ENCODE measurements at regions not wholly inside any gene's neighbourhood (a gene's known extent, or its start where the extent isn't known, plus 50 kb on each side); places are given as distances from the start of the nearest gene placed in this dataset.

DNA sequence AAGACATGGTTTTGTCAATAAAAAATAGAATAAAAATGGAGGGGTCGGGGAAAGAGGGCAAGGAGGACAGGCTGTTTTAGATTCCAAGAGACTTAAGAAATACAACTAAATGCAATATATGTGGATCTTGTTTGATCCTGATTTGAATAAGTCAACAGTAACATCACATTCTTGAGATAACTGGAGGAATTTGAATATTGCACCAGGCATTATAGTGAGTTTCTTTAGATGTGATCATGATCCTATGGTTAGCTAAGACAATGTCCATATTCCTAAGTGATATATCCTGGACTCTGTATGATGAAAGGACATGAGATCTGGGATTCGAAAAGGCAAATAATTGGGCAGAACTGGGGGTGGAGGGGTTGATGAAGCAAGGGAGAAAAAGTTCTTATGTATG is 311.8 kb downstream of the PLPP3 start:
- Histone ChIP-seq H4K8ac (ENCODE audit: low read depth, low read length) (no peak overlapping the region), H3K9ac (ENCODE audit: low read length) (no peak overlapping the region), H4K12ac (ENCODE audit: low read depth, low read length) (no peak overlapping the region), H3K4me3 (ENCODE audit: low read depth, low read length) (no peak overlapping the region), H2AFZ (ENCODE audit: insufficient read depth, low read length, poor library complexity) (no peak overlapping the region), H3K36me3 (ENCODE audit: control insufficient read depth in 1 of 2, insufficient read depth in 2 of 2, low read length in 2 of 2) (no peaks in the 10 kb centered on the region), H3K4me1 (ENCODE audit: control insufficient read depth in 1 of 2, insufficient read depth in 2 of 2, low read length in 2 of 2) (no peaks in the 10 kb centered on the region), H3K27ac (ENCODE audit: low read depth, low read length) (no peak overlapping the region), H3K4ac (ENCODE audit: low read depth, low read length) (no peak overlapping the region), H3K23ac (ENCODE audit: low read length) (no peak overlapping the region), H2AK5ac (ENCODE audit: low read length) (no peak overlapping the region), H3K27me3 (ENCODE audit: insufficient read depth, low read length) (no peaks in the 10 kb centered on the region), H2BK120ac (ENCODE audit: insufficient read depth, low read length, poor library complexity) (no peak overlapping the region), H3K4me2 (ENCODE audit: low read length) (no peak overlapping the region), H2BK12ac (ENCODE audit: low read length) (no peak overlapping the region), H4K91ac (ENCODE audit: low read depth, low read length) (no peak overlapping the region), H3K18ac (ENCODE audit: low read length) (no peak overlapping the region), H2BK5ac (ENCODE audit: low read depth, low read length, poor library complexity) (no peak overlapping the region), H3K79me1 (ENCODE audit: low read length) (no peaks in the 10 kb centered on the region), H3K9me3 (ENCODE audit: insufficient read depth, low read depth, low read length) (no peaks in the 10 kb centered on the region), H3K79me2 (ENCODE audit: control insufficient read depth, insufficient read depth, low read length, poor library complexity) (no peaks in the 10 kb centered on the region), H3K14ac (ENCODE audit: low read length) (no peak overlapping the region)
- no CpG with 5 or more reads among the region's 2 CpGs for WGBS (ENCODE audit: extremely low coverage, insufficient coverage, insufficient read length)
- no peak for DNase-seq

- H3K18ac ChIP-seq (ENCODE audit: low read length) = no peak overlapping the region
- WGBS (ENCODE audit: extremely low coverage, insufficient coverage, insufficient read length) = no CpG with 5 or more reads among the region's 3 CpGs
These were observed 313.0 kb downstream of the PLPP3 start for GRCh38 chr1:56266359-56266758.

DNA sequence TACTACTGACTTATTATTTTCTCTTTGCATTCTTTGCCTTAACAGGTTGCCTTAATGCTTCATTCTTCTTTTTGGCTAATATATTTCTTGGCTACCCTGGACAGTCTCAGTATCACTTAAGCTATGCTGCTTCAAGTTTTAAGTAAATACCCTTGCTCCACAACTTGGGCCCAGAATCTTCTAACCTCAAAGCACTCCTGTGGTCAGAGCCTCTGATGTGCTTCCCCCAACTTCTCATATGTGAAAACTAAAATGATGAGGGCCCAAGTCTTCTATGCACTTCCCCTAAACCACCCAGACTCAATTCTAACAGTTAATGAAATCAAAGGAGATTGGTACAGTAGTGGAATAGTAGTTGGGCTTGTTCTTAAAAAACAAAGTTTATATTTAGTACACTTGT is 314.1 kb downstream of the PLPP3 start:
- Histone ChIP-seq H2BK120ac (ENCODE audit: insufficient read depth, low read length, poor library complexity) (no peak overlapping the region), H3K14ac (ENCODE audit: low read length) (no peak overlapping the region), H3K4me3 (ENCODE audit: low read depth, low read length) (no peak overlapping the region), H2BK5ac (ENCODE audit: low read depth, low read length, poor library complexity) (no peak overlapping the region), H4K8ac (ENCODE audit: low read depth, low read length) (no peak overlapping the region), H3K4ac (ENCODE audit: low read depth, low read length) (no peak overlapping the region), H2AFZ (ENCODE audit: insufficient read depth, low read length, poor library complexity) (no peak overlapping the region), H2AK5ac (ENCODE audit: low read length) (no peak overlapping the region), H3K9me3 (ENCODE audit: insufficient read depth, low read depth, low read length) (peaks cover 1% of the 10 kb centered on the region), H3K79me1 (ENCODE audit: low read length) (no peaks in the 10 kb centered on the region), H3K79me2 (ENCODE audit: control insufficient read depth, insufficient read depth, low read length, poor library complexity) (no peaks in the 10 kb centered on the region), H4K91ac (ENCODE audit: low read depth, low read length) (no peak overlapping the region), H3K4me1 (ENCODE audit: control insufficient read depth in 1 of 2, insufficient read depth in 2 of 2, low read length in 2 of 2) (no peaks in the 10 kb centered on the region), H3K18ac (ENCODE audit: low read length) (no peak overlapping the region), H3K36me3 (ENCODE audit: control insufficient read depth in 1 of 2, insufficient read depth in 2 of 2, low read length in 2 of 2) (no peaks in the 10 kb centered on the region), H3K4me2 (ENCODE audit: low read length) (no peak overlapping the region), H4K12ac (ENCODE audit: low read depth, low read length) (no peak overlapping the region), H3K23ac (ENCODE audit: low read length) (no peak overlapping the region), H3K27ac (ENCODE audit: low read depth, low read length) (no peak overlapping the region), H3K9ac (ENCODE audit: low read length) (no peak overlapping the region), H2BK12ac (ENCODE audit: low read length) (no peak overlapping the region), H3K27me3 (ENCODE audit: insufficient read depth, low read length) (no peaks in the 10 kb centered on the region)
- DNase-seq = no peak

More at GRCh38 chr1:56266359-56266758, 313.0 kb downstream of the PLPP3 start:
- Histone ChIP-seq H4K91ac (ENCODE audit: low read depth, low read length) (no peak overlapping the region), H3K4me2 (ENCODE audit: low read length) (no peak overlapping the region), H3K4me3 (ENCODE audit: low read depth, low read length) (no peak overlapping the region), H2AK5ac (ENCODE audit: low read length) (no peak overlapping the region), H2AFZ (ENCODE audit: insufficient read depth, low read length, poor library complexity) (no peak overlapping the region), H3K9me3 (ENCODE audit: insufficient read depth, low read depth, low read length) (no peaks in the 10 kb centered on the region), H3K36me3 (ENCODE audit: control insufficient read depth in 1 of 2, insufficient read depth in 2 of 2, low read length in 2 of 2) (no peaks in the 10 kb centered on the region), H3K9ac (ENCODE audit: low read length) (no peak overlapping the region), H3K79me2 (ENCODE audit: control insufficient read depth, insufficient read depth, low read length, poor library complexity) (no peaks in the 10 kb centered on the region), H3K23ac (ENCODE audit: low read length) (no peak overlapping the region), H2BK120ac (ENCODE audit: insufficient read depth, low read length, poor library complexity) (no peak overlapping the region), H4K12ac (ENCODE audit: low read depth, low read length) (no peak overlapping the region), H2BK5ac (ENCODE audit: low read depth, low read length, poor library complexity) (no peak overlapping the region), H3K79me1 (ENCODE audit: low read length) (no peaks in the 10 kb centered on the region), H3K27me3 (ENCODE audit: insufficient read depth, low read length) (no peaks in the 10 kb centered on the region), H3K4me1 (ENCODE audit: control insufficient read depth in 1 of 2, insufficient read depth in 2 of 2, low read length in 2 of 2) (no peaks in the 10 kb centered on the region), H3K4ac (ENCODE audit: low read depth, low read length) (no peak overlapping the region), H3K14ac (ENCODE audit: low read length) (no peak overlapping the region), H3K27ac (ENCODE audit: low read depth, low read length) (no peak overlapping the region), H2BK12ac (ENCODE audit: low read length) (no peak overlapping the region), H4K8ac (ENCODE audit: low read depth, low read length) (no peak overlapping the region)
- no peak for DNase-seq

DNA sequence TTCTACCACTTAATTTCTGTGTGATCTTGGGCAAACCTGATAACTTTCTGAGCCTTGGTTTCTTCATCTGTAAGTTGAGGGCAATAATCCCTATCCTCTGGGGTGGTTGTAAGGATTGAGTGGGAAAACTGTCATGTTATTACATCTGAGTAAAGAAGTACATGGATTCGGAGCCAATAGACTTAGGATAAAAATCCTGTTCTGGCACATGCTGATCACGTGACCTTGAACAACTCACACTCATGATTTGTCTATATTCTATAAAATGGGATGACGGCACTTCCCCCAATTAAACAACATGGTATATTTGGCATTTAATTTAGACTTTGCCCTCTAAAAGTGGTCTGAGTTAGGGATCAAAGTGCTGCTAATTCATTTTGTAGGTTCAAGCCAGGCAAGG is 315.5 kb downstream of the PLPP3 start:
- Histone ChIP-seq H3K27me3 (ENCODE audit: insufficient read depth, low read length) (no peaks in the 10 kb centered on the region), H2BK5ac (ENCODE audit: low read depth, low read length, poor library complexity) (no peak overlapping the region), H3K27ac (ENCODE audit: low read depth, low read length) (no peak overlapping the region), H2BK120ac (ENCODE audit: insufficient read depth, low read length, poor library complexity) (no peak overlapping the region), H2AK5ac (ENCODE audit: low read length) (no peak overlapping the region), H2BK12ac (ENCODE audit: low read length) (no peak overlapping the region), H3K9me3 (ENCODE audit: insufficient read depth, low read depth, low read length) (peaks cover 1% of the 10 kb centered on the region), H3K23ac (ENCODE audit: low read length) (no peak overlapping the region), H3K14ac (ENCODE audit: low read length) (no peak overlapping the region), H3K79me1 (ENCODE audit: low read length) (no peaks in the 10 kb centered on the region), H3K4me1 (ENCODE audit: control insufficient read depth in 1 of 2, insufficient read depth in 2 of 2, low read length in 2 of 2) (no peaks in the 10 kb centered on the region), H3K36me3 (ENCODE audit: control insufficient read depth in 1 of 2, insufficient read depth in 2 of 2, low read length in 2 of 2) (no peaks in the 10 kb centered on the region), H3K79me2 (ENCODE audit: control insufficient read depth, insufficient read depth, low read length, poor library complexity) (no peaks in the 10 kb centered on the region), H3K9ac (ENCODE audit: low read length) (no peak overlapping the region), H3K4me3 (ENCODE audit: low read depth, low read length) (no peak overlapping the region), H3K4me2 (ENCODE audit: low read length) (no peak overlapping the region), H3K4ac (ENCODE audit: low read depth, low read length) (no peak overlapping the region), H4K8ac (ENCODE audit: low read depth, low read length) (no peak overlapping the region), H2AFZ (ENCODE audit: insufficient read depth, low read length, poor library complexity) (no peak overlapping the region), H3K18ac (ENCODE audit: low read length) (no peak overlapping the region), H4K91ac (ENCODE audit: low read depth, low read length) (no peak overlapping the region), H4K12ac (ENCODE audit: low read depth, low read length) (no peak overlapping the region)
- no CpG with 5 or more reads among the region's 3 CpGs for WGBS (ENCODE audit: extremely low coverage, insufficient coverage, insufficient read length)
- no peak for DNase-seq

All from trophoblast cell (in vitro differentiated cells and primary cell).